NCI-H446 treated with DMSO at 0.1 percent for 48 hours (cell line): ENCODE measurements at regions not wholly inside any gene's neighbourhood (a gene's known extent, or its start where the extent isn't known, plus 50 kb on each side); places are given as distances from the start of the nearest gene placed in this dataset.

Source experiments
- DNase-seq: peaks from one replicate; lab custom pipeline; 2025; lab: John Stamatoyannopoulos, UW

DNA sequence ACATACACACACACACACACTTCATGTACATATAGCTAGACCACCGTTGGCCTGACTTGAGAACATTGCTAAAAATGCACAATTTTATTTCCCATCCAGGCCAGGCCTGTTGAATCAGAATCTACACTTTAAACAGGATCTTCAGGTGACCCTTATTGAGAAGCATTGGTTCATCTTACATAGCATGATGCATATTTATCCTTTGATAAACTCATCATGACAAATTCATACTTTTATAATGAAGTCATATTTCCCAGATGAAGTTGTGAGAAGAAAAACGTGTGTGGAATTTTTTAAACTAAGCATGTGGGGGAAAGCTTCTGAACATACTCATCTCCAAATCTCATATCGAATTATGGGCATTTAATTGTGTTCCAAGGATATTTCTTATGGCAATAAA lies 877.7 kb downstream of the MRPL39 start:
- no peak for DNase-seq

DNA sequence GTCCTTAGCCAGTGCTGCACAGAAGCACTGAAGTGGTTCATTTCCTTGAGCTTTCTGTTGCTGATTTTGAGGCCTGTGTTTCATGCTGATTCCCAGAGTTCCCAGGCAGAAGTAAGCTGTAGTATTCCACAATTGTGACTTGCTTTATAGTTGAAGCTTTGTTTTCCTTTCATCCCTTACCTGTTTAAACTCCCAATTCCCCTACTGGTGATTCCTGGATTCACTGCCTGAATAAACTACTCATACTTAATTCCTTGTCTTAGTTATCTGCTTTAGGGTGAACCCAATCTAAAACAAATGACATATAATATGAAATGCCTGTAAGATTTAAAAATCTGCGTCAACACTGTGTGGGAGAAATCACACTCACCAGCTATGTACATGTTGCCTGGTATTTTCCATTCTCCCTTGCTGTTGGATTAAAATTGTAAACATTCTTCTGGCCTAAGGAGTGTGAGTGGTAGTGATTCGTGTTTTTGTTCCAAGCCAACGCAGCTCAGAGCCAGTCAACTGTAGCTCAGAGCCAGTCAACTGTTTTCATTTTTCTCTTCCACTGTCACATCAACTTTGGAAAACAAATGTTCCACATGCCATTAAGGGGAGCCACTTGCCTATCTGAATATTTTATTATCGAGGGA lies 879.4 kb downstream of the MRPL39 start:
- no peak for DNase-seq

DNA sequence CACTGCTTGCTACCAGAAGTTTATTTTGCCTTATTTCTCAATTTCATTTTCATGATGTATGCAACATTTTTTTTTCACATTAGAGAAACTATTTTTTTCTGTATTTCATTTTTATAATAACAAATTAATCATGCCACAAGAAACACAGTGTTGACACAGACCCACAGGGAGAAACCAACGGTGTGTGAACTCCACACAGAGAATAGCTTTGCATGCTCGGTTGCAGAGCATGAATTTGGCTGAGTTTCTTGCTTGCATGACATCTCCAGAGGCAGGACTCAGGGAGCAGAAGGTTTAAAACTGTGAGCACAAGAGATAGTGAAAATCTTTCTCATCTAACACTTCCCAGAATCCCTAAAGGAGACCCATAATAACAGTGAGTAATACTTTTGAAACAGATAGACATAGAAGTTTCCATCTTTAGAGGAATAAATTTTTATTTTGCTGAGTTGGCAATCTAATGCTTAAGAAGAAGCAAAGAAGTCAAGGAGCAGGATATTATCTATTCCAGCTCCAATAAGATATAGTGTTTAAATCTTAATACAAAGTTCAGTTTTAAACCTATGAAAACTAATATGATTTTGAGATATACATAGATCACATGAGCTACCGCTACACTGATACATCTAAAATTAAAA lies 890.9 kb downstream of the MRPL39 start:
- DNase-seq, result peak; percentile 82

DNA sequence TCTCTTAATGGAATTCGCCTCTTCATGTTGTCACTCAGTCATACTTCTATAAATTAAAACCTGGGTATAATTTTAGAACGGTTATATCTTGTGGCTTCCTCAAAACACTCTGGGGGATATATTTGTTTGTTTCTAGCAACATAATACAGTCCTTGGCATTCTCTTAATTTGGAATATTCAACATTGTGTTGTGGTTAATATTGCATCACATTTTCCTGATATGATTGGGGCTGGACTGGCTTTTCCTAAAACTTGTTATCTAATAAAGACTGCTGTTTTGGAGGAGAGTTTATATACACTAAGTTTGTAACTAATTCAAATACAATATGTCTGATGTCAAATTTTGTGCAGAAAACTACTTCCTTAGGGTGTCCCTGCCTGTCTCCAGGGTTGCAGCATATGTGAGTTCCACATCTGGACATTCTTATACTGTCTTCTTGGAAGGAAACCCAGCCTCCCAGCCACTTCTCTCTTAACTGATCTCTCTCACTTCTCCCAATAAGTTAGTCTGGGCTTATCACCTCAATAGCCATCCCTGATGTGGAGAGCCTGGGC lies 892.6 kb downstream of the MRPL39 start:
- no peak for DNase-seq

DNA sequence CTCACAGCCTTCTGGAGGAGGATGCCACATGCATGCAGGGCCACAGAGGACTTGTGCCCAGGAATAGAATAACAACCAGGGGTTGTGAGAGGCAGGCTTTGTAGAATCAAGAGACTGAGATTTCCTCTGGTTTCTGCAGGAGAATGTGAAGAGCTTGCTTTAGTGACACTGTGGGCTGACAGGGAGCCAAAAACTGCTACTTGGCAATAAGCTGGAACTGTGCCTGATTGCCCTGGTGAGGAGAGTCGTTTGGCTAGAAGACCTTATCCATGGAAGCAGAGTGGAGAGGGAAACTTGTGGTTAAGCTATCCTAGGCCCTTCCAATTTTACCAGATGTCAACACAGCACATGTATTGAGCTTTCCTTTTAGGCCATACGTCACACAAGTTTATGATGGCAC lies 902.1 kb downstream of the MRPL39 start:
- peak; percentile 78 for DNase-seq

DNA sequence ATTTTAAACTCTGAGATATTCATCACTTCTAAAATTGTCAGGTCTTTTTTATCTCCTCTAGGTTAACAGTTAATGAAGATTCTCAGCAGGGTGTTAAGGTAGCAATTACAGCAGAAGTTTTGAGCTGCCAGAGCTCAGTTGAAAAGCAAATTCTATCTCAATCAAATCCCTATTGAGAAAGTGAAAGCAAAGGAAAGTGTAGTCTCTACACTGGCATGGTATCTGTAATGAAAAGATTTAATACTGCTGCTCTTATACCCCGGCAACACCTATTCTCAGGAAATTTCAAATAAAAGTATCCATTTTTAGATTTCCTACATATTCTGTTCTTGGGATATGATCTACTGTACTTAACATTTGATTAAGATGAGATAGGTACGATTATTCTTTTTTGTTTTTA lies 913.5 kb downstream of the MRPL39 start:
- no peak for DNase-seq

DNA sequence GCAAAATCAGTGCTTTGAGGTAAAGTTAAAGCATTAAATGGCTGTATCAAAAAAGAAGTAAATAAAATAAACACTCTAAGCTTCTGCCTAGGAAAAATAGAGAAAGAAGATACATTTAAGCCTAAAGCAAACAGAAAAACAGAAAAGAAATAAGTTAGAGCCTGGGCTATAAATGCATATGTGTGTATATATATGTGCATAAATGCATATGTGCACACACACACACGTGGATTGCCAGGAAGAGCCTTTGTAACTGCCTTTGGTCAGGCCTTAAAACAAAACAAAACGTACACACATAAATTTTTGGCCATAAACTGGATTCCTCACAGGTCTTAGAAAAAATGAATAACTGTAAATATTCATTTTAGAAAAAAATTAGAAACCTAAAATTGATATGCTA lies 925.8 kb downstream of the MRPL39 start:
- DNase-seq, result no peak

DNA sequence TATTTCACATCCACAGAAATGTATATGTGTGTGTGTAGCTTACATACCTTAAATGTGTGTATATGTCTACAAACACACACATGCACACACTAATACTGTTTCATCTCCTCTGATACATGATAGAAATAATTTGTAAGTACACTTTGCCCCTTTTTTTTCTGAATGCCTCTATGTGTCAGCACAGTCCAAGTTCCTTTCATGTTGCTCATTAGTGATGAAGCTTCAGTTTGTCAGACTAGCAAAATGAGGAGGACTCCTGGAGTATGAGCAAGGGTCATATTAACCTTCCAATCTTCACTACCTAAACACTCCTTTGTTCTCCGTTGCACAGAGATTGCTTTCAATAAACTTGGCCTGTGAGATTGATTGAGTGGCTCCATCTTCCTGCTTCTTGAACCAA lies 935.4 kb downstream of the MRPL39 start:
- DNase-seq, result no peak

DNA sequence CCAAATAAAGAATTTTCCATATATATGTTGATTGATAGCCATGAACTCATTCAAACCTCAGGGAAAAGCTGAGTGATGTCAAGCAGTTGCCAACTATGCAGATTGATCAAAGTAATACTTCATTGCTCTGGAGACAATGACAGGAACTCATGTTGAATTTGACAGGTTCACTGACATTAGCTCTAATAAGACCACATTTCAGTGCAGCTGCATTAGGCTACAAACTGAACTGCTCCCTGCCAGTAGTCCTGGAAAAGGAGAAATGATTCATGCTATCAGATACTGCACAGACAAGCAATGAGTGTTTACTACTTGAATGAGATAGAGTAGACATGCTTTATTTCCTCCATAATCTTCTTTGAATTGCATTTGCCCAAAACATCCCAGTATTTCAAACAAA lies 948.4 kb downstream of the MRPL39 start:
- peak; percentile 88 for DNase-seq

DNA sequence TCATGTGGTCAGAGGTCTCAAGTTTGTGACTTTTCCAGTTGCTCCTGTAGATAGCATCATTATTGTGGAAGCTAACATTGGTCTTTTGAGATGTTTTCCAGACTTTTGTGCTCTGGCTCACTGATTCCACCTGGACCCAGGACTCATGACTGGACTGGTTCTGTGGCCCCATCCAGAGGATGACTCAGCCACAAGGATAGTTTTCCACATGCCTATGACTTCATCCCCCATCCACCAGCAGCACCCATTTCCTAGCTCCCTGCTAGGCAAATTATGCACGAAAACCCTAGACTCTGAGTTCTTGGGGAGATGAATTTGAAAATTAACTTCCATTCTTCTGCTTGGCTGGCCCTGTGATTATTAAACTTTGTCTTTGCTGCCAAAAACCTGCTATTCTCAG lies 949.3 kb downstream of the MRPL39 start:
- DNase-seq, result peak; percentile 94

DNA sequence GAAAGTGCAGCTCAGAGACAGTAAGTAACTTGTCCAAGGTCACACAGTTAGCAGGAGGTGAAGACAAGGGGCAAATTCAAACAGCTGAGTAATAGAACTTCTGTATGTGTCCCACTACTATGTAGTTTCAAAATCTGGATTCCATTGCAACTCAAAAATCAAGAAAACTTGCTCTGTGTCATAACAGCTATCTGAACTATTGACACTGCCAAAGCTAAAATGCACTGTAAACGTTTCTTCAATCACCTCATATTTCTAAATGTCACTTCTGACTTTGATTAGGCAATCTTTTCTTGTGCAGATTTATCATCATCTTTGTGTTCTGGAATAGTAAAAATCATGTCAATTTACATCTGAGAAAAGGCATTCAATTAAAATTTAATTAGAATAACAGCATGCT lies 957.6 kb downstream of the MRPL39 start:
- no peak for DNase-seq

DNA sequence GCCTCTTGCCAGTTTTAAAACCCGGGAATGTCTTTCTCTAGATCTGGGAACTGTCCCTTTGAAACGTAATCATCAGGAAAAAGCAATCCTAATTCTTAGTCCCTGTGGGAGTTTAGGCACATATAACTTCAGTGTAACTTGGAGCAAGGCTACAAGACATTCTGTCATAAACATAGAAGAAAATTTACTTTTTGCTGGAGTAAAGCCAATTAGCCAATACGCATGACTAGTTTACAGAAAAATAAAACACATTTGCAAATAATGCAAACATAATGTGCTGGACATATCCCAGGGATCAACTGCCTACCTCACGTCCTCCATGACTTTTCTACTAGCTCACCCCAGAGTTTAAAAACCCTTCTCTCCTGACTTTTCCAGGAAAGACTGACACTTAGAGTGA lies 970.6 kb downstream of the MRPL39 start:
- no peak for DNase-seq

DNA sequence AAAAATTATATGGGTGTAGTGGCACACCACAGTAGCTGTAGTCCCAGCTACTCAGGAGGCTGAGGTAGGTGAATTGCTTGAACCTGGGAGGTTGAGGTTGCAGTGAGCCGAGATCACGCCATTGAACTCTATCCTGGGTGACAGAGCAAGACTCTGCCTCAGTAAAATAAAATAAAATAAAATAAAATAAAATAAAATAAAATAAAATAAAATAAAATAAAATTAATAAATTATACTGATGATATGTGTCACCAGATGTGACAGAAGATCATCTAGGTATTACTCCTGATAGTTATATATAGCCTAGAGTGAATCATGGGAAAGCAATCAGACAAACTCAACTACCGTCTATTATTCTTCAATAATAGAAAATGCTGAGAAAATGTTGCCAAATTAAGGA lies 972.5 kb downstream of the MRPL39 start:
- no peak for DNase-seq

DNA sequence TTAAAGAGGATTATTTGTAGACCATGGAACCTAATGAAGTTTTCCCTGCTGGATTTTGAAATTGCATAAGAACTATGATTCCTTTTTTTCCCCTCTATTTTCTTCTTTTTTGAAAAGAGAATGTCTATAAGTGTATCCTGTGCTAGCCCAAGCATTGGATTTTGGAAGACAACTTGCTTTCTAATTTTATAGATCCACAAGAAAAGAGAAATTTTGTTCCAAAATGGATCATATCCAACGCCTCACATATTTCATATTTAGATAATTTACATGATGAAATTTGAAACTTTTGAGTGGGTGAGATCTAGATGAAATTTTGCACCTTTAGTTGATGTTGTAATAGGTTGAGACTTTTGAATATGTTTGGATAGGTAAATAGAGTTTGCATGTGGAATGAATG lies 978.7 kb downstream of the MRPL39 start:
- DNase-seq, result no peak

DNA sequence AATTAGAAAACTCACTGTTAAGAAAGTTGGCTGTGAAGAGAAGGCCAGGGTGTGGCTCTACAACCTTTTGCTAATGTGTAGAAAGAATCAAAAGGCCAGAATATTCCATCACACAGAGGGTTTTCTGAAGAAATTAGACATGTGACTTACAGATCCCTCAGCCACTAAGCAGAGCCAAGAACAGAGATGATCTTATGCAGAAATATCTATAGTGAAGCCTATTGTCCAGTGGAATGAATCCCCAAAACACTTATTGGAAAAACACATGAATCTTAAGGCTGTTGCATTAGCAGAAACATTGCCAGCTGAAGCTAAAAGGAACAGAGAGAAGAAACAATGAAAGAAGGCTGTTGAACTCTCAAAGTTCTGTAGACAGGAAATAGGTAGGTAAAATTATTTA lies 979.2 kb downstream of the MRPL39 start:
- no peak for DNase-seq

DNA sequence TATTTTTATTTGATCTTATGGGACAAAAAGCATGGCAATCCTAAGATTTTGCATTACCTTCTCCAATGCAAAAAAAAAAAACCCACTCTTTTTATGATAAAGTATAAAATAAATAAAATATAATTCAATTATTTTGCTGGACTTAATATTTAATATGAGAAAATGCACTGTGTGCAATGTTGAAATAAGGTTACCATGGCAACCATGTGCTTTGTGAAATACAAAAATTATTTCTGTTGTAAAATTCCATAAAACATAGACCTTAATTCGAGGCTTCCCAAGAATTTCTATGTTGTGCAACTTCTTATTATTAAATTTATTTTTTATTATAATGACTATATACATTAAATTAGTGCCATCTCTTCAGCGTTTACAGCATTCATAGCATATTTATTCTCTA lies 989.5 kb downstream of the MRPL39 start:
- DNase-seq, result no peak

DNA sequence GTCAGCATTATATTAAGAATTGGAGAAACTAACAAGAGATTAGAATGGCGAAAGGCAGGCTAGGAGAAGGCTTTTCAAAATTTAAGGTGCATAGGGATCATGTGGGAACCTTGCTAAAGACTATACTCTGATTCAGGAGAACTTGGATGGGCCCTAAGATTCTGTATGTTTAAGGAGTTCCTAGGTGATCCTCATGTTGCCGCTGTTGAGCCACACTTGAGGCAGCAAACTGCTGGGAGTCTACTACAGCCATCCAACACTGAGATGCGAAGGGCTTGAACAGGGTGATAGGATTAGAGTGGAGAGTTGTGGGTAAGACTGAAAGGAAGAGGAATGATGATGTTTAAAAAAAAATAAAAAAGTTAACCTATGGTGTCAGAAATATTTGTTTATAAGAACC lies 1013.2 kb downstream of the MRPL39 start:
- DNase-seq, result no peak

DNA sequence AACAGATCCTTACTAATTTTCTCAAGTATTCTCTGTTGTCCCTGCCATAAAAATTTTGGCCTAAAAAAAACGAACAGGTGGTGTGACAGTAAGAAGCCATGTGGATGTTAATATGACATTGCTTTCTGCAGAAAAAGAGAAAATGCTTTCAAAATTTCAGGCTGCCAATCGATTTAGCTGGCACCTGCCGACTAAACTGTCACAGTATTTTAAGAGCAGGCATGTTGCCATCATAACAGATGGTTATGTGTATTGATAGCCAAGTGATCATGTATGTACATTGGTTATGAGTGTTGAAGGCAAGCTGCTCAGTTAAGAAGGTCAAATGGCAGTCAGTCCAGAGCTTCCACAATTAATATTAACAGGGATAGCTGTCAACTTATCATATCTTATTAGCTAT lies 1017.0 kb downstream of the MRPL39 start:
- peak; percentile 99 for DNase-seq

DNA sequence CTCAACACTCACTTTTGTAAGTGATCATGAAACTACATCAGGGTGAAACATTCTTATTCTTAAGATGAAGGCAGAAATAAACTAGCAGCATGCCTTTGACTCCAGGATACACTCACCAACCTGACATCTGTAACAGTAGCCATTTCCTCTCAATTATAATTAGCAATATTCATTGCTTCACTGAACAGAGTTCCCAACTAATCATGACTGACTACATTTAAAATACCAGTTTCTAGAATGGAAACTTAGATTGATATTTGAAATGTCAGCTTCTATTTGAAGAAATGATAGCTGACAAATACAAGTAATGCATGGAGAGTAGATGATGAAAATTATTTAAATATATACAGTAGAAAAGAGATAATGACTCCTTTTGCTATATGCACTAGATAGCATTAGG lies 1023.8 kb downstream of the MRPL39 start:
- DNase-seq, result no peak

DNA sequence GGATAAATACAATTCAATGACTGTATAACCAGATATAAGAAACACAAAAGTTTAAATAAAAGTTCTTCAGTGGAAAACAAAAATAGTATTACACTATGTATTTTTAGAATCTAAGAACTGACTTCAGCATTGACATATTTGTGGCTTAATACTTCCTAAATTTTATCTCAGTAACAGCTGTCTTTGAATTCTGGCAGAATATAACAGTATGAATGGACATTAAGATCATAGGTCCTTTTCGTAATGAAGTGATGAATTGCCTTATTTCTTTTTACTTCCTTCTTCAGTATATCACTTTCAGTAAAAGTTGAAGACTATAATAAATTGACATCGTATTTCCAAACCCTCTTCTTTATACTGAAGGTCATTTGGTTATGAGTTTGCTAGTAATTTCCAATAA lies 1030.0 kb downstream of the MRPL39 start:
- no peak for DNase-seq

DNA sequence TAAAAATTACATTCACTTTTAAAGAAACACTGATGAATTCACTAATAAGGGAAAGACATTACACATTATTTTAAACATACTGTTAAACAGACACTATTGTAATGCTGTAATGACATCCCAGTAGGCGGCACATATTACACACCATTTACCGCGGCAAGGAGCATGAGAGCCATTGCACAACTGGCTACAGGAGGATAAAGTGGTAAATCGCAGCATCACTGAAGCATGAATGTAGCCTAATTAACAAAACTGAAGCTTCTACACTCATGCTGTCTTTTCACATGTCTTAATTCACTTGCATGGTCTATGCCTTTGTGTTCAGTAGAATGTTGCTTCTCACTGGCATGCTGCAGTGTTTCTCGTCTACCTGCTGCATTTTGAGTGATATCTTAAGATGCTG lies 1046.0 kb downstream of the MRPL39 start:
- no peak for DNase-seq

DNA sequence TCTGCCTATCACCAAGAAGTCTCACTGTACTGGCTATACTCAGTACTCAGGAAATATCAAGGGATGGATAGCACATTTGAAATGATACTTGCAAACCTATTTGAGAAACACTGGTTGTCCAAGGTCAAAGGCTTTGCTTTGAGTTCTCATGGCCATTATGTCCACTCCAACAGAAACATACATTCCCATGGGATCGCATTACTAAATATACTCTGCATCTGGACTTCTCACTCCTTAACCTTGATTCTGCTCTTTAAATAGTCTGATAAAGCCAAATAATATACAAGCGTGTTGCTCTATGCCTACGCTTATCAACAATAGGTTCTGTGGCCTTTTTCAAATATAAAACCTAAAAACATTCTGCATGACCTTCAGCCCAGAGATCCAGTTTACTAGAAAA lies 1054.8 kb downstream of the MRPL39 start:
- no peak for DNase-seq

DNA sequence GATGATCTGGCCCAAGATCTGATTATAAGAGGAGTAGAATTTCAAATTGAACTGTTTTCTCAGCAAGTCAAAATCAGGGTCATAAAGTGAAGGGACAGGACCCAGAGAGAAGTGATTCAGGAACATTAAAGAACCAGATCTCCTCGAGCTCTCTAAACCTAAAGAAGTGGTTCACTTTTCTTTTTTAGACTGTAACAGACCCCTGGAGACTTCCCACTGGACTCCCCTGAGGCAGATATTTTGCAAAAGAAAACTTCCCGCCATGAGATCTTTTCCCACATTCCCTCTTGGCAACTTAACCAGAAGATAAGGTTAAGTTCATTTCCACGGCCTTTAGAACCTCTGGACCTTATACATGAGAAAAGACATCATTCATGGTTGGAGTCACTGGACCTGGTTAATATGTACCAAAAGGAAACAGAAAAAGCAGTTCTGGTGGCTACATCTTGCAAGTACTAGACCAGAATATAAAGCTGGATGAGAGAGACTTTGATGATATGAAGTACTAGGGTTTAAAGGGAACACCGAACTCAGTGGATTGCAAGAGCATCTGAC lies 1061.4 kb downstream of the MRPL39 start:
- DNase-seq, result no peak
